SU-DHL-6 (cell line): ENCODE measurements at regions not wholly inside any gene's neighbourhood (a gene's known extent, or its start where the extent isn't known, plus 50 kb on each side); places are given as distances from the start of the nearest gene placed in this dataset.

Source experiments
- CTCF ChIP-seq: fragments of 200-600 bp; sonication (generic); IDR thresholded peaks from one replicate; pipeline ENCODE4 v1.5.1; 2017; ENCODE audit warnings: antibody characterized with exemption, mild to moderate bottlenecking, low read length, moderate library complexity; ENCODE audit not compliant: insufficient read depth, poor library complexity, severe bottlenecking
- EZH2phosphoT487 ChIP-seq: fragments of 200-600 bp; sonication (generic), shearing (Covaris generic); conservative IDR thresholded peaks from 2 replicates; pipeline ENCODE4 v1.6.1; 2018; ENCODE audit warnings: mild to moderate bottlenecking, antibody characterized with exemption, low read length, moderate library complexity, mixed read lengths

DNA sequence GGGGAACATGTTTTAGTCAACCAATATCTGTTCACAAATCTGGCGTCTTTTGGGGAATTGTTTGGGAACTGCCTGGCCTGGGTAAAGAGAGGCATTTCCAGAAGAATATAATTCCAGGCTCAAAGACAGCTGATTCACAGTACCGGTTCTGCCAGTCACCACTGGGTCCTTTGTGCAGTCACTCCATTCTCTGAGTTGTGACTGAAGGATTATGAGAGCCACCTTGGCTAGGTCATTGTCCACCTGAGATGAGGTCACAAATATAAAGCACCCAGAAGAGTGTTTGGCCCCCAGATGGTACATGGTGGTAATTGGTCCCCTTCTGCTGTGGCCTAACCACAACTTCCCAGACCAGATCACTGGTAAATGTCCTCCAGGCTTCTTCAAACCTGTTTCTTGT, 121.0 kb upstream of the SPACA1 start:
- TF ChIP-seq CTCF (no peak), EZH2phosphoT487 (no peak)
